Pons (tissue), 1 donor: ENCODE measurements at regions not wholly inside any gene's neighbourhood (a gene's known extent, or its start where the extent isn't known, plus 50 kb on each side); places are given as distances from the start of the nearest gene placed in this dataset.

Source experiments
- DNase-seq: peaks from one replicate; pipeline ENCODE4 v3.0.0-alpha.2; 2016; ENCODE audit warnings: low spot score

DNA sequence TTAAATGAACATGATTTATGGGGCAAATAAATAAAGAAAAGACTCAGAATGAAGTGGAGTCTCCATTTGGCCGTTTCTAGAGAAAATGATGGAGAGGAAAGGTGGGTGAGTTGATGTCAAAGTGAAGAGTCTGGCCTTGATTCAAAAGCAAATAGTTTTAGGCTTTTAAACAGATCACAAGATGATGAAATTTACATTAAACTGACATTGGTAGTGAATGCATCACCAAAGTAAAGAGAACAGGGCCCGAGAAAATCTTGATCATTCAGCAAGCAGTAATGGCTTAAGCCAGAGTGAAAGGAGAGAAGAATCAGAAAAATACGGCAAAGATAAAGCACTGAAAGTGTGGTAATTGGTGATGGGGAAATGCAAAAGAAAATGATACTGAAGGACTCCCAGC lies 460.0 kb upstream of the SGCD start:
- DNase-seq: no peak

DNA sequence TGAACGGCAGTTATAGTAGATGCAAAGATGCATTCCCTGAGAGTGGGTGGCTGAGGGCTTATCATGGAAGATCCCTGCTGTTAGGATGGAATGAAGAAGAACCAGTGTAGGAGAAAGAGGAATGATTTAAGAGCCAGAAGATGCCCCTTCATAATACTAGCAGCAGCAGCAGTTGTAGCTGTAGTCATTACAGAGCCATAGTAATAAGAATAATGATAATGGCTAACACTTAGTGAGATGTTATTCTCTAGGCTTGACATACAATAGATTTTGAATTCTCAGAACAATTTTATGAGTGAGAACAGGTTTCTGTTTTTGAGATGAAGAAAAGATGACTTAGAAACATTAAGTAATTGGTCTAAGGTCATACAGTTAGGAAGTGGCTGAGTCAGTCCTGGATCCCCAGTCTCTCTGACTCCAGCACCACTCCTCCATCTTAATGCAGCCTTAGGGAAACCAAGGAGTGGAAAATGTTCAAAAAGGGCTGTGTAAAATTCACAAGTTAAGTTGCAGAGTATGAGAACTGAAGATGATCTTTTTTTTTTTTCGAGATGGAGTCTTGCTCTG lies 459.4 kb upstream of the SGCD start:
- DNase-seq: no peak

DNA sequence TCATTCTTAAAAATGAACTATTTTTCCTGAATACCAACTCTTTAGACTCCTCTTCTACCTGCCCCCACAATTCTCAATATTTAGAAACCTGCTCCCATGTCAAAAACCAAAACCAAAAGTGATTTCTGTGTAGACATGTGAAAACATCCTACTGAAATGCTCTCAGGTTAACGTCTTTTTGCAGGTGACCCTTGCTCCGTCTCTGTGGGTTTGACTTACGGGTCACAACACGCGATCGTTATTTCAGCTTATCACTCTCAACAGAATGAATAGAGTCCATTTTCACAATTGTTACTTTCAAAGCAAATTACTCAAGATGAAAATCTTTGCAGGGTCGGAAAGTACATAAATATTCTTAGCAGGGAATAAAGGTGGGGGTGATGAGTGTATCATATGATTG lies 456.3 kb upstream of the SGCD start:
- no peak for DNase-seq

DNA sequence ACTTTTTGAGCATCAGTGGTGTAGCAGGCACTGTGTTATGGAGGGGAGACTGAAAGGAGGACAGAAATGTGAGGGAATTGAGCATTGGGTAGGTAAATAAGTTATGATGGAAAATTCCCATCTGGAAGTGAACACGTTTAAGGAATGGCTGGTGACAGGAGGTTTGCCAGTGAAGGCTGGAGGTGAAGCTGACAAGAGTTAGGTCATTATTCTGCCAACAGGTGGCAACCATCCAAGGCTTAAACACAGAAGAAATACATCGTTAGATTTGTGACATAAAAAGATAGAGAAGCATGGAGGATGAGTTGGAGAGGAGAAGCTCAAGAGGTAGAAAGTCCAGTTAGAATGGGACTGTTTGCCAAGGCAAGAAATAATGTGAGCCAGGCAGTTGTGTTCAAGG lies 455.3 kb upstream of the SGCD start:
- DNase-seq: no peak

DNA sequence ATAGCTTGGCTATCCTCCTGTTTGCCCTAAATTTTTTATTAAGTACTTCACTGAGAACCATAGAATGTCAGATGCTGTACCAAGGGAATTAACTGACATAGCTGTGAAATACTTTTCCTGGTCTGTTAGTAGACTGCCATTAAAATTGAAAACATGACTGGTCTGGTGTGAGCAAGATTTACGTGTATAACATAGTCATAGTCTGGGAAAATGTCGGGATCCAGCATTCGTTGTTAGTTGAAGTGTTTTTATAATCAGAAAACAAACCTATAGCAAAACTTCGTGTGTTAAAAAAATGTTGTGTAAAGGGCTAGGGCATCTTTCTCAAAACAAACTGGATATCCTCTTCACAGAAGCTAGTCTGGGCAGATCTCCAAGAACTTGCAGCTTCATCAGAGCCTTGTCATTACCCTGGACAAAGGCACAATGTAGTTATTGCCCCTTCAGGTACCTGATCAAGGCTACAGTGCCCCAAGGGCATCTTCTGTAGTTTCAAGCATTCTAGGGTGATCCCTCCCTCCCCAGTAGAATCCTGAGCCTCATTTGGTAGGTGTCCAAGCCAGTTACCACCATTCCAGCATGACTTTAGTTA lies 454.2 kb upstream of the SGCD start:
- DNase-seq: peak; percentile 4

DNA sequence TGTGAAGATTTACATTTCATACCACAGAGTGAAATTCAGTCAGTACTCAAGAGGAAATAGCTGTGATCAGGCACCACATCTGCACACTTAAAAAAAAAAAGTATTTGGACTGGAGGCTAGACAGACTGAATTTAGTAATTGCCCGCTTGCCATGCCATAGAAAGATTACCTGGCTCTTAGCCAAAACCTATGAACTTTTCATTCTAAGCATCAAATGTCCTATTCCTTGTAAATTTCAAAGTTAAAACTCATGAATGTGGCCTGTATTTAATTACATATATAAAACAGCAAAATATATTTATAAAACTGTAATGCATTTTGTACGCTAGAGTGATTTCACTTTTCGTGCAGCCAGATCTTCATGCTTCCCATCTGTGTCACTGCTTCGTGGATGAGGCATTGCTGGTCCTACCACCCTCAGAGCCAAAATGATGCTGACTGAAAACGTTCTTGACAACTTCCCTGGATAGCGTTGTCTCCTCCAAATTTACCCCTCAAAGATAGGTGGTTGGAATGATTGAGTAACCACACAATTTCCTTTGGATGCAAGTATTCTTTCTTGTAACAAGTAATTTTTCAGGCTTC lies 447.9 kb upstream of the SGCD start:
- DNase-seq: no peak

DNA sequence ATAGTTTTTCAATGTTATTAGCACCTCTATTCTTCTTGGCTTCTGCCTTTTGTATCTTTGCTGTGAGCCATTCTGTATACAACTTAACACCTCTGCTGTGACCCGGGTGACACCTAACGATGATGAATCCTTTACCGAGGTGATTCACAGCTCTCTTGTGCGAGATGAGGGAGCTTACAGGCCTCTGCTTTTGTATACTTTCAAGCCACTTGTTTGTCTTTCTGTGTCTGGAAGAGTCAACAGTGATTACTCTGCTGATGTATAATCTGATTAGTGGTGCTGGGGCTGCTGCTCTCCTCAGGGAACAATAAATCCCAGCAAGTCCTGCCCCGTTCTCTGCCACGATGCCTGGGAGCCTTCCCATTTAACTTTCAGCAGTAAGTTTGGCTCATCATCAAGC lies 442.9 kb upstream of the SGCD start:
- DNase-seq: no peak

DNA sequence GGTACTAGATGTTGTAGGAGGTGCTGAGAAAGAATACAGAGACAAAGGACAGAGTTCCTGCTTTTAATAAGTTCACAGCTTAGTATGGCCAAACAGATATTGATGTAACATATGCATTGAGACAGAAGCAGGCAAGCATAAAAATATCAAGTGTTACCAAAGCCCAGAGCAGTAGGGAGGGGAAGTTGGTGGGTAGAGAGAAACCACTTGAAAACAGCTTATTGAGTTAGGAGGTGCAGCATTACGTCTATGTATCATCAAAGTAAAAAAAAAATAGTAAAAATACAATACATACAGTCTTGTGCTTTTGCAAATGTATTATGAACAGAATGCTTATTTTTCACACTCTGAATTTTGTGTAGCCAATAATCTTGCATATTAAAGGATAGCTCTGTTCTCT lies 441.8 kb upstream of the SGCD start:
- DNase-seq: no peak

DNA sequence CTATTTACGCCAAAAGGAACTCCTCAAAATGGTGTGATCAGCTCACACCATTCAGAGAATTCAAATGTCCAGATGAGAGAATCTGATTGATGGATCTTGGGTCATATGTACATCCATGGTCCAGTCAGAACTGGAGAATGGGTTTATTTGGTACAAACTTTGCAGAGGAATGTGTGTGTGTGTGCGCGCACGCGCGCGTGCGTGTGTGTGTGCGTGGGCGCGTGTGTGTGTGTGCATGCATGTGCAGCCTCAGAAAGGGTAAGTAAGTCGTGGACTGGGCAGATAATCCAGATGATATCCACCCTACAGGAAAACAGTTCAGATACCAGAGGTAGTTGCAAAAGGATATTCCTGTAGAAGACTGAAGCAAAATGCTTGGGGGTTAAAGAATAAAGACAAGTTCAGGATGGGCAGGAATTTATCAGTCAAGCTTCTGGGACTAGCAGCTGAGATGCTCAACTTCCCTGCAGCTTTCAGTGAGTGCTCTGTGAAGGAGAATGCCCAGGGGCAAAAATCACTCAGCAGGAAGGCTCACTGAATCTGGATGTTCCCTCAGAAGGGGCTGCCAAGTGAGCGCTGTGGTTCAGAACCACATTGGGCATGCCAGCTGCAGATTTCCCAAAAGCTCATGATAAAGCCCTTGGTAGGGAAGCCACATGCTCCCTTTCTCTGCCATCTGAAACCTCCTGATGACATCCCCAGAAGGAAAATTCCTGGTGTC lies 440.5 kb upstream of the SGCD start:
- no peak for DNase-seq

DNA sequence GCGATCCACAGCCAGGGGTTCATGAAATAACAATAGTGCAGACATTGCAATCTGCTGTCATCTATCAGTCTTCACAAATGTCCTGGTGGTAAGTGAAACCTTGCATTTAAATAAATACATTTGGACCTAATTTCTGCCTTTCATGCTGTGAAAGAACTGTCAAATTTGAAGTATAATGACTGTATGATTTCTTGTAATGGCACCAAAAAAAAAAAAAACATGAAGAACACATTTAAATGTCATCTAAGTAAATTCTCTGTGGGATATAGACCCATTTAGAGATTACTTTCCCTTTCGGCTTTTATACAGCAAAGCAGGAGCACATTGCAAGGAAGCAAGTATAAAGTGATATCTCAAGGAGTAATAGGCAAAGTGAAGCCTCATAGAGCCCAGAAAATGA lies 431.5 kb upstream of the SGCD start:
- no peak for DNase-seq

DNA sequence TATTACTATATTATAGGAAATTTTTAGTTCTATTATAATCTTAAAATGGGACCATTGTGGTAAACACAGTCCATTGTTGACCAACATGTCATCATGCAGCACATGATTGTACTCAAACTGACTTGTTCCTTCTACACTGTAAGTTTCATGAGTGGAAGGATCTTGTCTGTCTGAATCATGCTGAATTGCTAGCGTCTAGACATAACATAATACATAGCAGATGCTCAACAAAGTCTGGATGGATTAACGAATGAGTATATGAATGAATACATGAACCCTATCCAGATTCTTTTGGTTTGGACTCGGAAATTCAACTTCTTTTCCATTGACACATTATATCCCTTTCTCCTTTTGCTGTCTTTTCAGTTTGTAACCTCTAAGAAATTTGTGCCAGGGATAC lies 429.2 kb upstream of the SGCD start:
- no peak for DNase-seq

DNA sequence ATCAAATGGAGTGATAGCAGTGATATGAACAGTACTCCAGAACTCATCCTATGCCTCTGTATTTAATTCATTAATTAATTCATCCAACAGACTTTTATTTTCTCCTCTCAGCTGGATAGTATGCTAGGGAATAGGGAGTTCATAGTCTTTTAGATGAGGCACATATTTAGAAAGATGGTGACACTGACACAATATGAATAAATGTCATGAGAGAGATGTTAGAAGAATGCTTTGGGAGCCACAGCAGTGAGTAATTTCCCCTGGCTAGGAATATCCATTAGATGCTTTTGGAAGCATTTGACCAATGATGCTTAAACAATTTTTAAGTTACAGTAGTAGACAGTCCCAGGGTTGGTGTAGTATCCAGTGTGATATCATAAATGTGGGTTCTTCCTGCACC lies 428.7 kb upstream of the SGCD start:
- DNase-seq: no peak

DNA sequence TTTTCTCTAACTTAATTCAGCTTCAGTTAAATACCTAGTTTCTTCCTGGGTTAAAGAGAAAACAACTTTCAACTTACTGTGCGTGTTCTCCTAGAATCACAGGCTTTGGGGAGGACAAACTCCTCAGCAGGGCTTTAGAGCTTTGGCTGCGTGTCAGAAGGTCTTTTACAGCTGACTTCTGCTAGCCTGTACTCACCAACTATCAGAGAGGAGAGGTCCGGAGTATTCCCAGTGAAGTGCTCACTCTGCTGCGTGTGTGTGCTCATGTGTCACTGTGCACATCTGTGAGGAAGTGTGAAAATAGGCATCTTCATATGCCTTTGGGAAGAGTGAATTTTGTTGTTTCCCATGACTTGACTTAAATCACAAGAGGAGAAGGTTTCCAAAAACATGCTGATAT lies 423.2 kb upstream of the SGCD start:
- DNase-seq: no peak

DNA sequence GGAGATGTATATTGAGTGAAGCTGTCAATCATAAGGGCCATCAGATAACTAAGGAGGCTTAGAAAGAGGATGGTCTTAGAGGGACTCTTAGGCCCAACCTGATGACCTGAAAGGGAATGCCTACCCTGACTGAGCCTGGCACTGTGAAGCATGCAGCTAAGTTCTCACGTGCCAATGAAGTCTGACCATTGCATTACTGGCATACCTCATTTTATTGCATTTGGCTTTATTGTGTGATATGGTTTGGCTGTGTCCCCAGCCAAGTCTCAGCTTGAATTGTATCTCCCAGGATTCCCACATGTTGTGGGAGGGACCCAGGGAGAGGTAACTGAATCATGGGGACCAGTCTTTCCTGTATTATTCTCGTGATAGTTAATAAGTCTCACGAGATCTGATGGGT lies 421.6 kb upstream of the SGCD start:
- no peak for DNase-seq

DNA sequence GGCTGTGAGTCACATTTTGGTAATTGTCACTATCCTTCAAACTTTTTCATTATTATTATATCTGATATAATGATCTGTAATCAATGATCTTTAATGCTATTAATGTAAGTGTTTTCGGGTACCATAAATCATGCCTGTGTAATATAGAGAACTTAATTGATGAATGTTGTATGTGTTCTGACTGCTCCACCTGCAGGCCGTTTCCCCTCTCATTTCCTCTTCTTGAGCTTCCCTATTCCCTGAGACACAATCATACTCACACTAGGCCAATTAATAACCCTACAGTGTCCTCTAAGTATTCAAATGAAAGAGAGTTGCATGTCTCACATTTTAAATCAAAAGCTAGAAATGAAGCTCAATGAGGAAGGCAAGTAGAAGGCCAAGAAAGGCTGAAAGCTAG lies 420.9 kb upstream of the SGCD start:
- no peak for DNase-seq

DNA sequence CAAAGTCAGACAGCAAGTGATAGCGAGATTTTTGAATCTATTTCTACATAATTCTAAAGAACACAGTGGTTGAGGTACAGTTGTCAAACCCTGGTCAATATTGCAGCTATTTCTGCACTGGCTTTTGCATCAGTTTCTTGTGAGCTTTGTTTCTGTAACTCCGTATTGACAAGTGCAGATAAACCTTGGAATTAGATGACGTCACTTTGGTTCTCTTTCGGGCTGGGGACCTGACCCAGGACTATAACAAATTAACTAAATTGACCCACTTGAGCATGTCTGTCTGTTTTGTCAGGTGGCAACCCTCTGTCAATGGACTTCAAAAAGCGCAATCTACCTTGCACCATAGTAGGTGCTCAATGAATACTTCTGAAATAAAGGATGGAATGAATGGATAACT lies 418.4 kb upstream of the SGCD start:
- no peak for DNase-seq

DNA sequence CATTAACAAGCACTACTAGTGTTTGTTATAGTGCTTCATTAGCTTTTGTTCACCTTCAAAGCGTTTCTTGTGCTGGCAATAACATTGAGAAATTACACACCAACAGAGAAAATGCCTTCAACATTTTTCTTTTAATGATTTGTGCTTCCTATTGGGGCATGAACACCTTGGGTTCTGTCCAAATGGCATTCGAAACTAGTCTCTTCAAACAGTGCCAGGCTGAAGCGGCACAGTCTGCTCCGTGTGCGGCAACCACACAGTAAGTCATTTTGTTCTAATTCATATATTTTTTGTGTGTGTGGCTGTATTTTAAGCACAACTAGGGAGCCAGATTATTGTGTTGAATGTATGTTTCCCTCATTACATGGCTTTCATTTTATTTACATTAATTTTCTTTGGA lies 414.7 kb upstream of the SGCD start:
- no peak for DNase-seq

DNA sequence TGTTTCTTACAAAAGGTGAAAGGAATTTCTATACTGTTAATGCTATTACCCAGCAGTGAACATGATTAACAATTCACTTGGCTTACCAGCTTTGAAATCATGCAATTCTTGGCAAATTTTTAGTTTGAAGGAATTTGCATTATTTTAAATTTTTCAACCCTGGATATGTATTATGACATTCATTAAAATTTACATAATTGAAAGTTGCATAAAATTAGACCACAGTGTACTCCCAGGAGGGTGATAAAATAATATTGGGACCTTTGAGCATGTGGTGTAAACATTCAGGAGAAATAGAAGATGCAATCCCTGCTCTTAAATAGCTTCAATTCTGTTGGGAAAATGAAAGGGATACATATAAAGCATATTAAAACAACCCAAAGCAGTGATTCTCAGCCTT lies 412.2 kb upstream of the SGCD start:
- no peak for DNase-seq

DNA sequence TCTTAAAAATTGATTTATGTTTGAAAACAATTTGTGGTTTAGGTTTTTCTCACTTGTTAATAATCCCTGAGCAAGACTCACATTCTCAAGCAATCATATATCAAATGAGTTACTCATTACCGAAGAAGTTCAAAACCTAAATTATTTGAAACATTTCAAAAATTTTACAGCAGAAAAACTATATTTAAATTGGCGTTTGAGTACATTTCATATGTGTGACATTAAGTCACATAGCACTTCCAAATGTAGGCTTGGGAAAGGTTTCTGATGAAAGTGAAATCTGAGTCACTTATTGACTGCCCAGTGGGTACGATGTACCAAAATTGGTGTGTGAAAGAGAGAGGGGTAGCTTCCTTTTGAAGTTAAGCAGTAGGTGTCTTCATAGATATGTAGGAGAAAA lies 411.4 kb upstream of the SGCD start:
- DNase-seq: no peak

DNA sequence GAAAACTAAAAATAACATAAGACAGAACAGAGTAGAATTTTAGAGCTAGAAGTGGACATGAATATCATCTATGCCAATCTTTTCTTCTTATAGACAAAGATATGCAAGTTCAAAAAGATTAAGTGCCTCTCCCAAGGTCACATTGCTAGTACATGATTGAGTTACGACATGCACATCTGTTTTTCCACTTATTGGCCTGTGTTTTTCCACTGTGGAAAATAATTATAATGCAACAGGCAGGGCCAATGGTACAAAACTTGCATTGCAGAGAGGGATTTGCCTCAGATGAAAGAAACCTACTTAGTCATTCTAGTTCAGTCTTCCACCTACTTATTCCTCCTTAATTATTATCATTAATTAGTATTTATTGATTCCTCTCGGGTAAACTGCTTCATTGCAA lies 407.8 kb upstream of the SGCD start:
- no peak for DNase-seq

DNA sequence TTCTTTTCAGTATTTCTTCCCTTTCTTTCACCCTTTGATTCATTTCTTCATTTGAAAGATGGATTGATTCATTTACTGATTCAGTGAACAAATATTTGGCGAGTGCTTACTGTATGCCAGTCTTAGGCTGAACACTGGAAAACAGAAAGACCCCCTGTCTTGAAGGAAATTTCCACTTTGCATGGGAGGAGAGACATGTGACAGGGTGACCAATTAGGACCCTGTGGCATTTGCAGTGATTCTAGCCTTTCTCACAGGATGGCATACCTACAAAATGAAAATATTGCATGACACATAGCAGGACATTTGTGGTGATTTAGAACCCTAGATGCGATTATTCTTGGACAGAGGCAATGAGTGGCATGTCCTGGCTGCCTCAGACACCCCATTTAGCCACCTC lies 407.2 kb upstream of the SGCD start:
- DNase-seq: no peak

DNA sequence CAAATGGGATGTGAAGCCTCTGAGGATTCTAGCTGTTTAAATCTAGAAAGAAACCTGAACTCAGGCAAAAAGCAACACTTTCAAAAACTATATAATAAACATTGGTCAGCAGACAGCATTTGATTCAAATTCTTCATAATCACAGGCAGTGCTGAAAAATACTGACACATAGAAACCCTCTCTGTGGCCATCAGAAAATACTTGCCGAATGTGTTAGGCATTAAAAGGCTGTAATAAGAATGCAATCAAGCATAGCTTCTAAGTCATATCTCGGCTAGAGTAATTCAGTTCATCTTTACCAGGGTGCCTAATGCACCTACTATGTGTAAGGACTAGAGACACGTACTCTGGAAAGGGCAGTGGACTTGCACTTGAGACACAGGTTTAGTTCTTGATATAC lies 405.3 kb upstream of the SGCD start:
- no peak for DNase-seq

DNA sequence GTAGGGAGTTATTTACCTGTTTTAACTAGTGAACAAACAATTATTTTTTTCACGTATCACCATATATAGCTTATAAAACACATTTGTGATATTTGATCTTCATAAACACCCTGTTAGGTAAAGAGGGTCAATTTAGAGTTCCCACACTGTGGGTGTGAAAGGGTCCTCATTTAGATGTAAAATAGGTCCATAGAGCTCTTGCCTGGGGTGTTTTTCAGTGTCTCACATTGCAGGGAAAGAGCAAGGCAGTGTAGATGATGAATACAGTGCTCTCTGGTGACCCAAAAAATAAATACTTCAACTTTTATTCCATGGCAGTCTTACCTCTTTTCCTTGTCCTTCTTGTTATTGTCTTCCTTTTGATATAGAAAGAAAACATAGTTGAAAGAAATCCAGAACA lies 403.2 kb upstream of the SGCD start:
- DNase-seq: no peak

DNA sequence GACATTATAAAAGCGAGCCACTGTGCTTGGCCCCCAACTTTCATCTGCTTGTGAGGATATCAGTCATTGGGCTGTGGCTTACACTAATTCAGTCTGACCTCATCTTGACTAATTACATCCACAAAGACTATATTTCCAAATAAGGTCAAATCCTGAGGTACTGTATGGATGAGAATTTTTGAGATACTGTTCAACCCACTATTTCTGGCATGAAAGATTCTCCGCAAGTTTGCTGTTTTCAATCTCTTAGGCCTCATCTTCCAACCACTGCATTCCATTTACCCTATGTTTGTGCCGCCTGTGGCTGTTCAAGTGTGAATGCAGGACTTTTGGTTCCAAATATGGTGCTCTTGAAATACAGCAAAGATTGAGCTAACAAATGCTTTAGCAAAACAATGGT lies 400.9 kb upstream of the SGCD start:
- no peak for DNase-seq
